ENCODE measurements at regions not wholly inside any gene's neighbourhood (a gene's known extent, or its start where the extent isn't known, plus 50 kb on each side); places are given as distances from the start of the nearest gene placed in this dataset.

DNA sequence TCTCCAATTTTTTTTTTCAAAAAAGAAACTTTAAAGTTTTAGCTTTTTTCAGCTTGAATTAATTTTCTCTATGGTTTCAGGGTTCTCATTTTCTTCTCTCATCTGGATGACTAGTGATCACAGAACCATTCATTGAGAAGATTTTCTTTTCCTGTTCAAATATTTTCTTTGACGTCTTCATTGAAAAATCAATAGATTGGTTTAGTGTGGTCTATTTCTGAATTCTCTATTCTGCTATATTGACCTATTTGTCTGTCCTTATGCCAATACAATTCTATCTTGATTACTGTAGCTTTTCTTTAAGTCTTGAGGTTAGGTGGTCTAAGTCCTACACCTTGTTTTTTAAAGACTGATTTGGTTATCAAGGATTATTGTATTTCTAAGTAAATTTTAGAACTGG lies 150.2 kb upstream of the MAN1A1 start:
- H3K27me3 ChIP-seq (ENCODE audit: control insufficient read depth in 2 of 2, insufficient read depth in 2 of 2, low read length in 2 of 2): no peaks in the 10 kb centered on the region
- TF ChIP-seq, protein P1, sequence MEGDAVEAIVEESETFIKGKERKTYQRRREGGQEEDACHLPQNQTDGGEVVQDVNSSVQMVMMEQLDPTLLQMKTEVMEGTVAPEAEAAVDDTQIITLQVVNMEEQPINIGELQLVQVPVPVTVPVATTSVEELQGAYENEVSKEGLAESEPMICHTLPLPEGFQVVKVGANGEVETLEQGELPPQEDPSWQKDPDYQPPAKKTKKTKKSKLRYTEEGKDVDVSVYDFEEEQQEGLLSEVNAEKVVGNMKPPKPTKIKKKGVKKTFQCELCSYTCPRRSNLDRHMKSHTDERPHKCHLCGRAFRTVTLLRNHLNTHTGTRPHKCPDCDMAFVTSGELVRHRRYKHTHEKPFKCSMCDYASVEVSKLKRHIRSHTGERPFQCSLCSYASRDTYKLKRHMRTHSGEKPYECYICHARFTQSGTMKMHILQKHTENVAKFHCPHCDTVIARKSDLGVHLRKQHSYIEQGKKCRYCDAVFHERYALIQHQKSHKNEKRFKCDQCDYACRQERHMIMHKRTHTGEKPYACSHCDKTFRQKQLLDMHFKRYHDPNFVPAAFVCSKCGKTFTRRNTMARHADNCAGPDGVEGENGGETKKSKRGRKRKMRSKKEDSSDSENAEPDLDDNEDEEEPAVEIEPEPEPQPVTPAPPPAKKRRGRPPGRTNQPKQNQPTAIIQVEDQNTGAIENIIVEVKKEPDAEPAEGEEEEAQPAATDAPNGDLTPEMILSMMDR (IDR thresholded peaks at IDR 0.05): no peak
- H3K36me3 ChIP-seq (replicated peaks in 1 of 2; ENCODE audit: control insufficient read depth in 1 of 2, insufficient read depth in 2 of 2, low read length in 2 of 2): no peaks in the 10 kb centered on the region
- no peak for DNase-seq
- H2AFZ ChIP-seq (ENCODE audit: insufficient read depth, low read depth, low read length, poor library complexity, severe bottlenecking): no peak overlapping the region
- no peaks in the 10 kb centered on the region for H3K4me1 ChIP-seq (ENCODE audit: control insufficient read depth in 1 of 2, insufficient read depth in 2 of 2, low read length in 2 of 2)
- no peaks in the 10 kb centered on the region for H3K36me3 Mint-ChIP-seq
- WGBS (ENCODE audit: insufficient coverage): no CpG with 5 or more reads among the region's 1 CpG
- H3K4me1 Mint-ChIP-seq: peaks cover 7% of the 10 kb centered on the region
- no peaks in the 10 kb centered on the region for H3K79me2 ChIP-seq (ENCODE audit: insufficient read depth, low read length)
- no peak overlapping the region for H3K27ac Mint-ChIP-seq
- no peak overlapping the region for H3K4me2 ChIP-seq (replicated peaks; ENCODE audit: extremely low read depth, low read length, poor library complexity, severe bottlenecking)
- H3K4me3 Mint-ChIP-seq: no peak overlapping the region
- no peak overlapping the region for H3K9ac ChIP-seq (ENCODE audit: insufficient read depth, low read length, poor library complexity, severe bottlenecking)
- no peaks in the 10 kb centered on the region for H3K27me3 Mint-ChIP-seq (ENCODE audit: low read depth in 3 of 3)
- no peak overlapping the region for H3K27ac ChIP-seq (ENCODE audit: low read depth in 1 of 2, low read length in 2 of 2)
- intact Hi-C loops (cut with micrococcal nuclease): no loop called here
- no peaks in the 10 kb centered on the region for H3K9me3 ChIP-seq (replicated peaks in 1 of 2; ENCODE audit: control insufficient read depth in 1 of 2, insufficient read depth in 1 of 2, low read length in 2 of 2)
- H3K4me3 ChIP-seq (replicated peaks in 1 of 3; ENCODE audit: low read depth in 2 of 3, low read length in 3 of 3): no peak overlapping the region
- H4K20me1 ChIP-seq (ENCODE audit: insufficient read depth, low read length): no peaks in the 10 kb centered on the region
- H3K9me3 Mint-ChIP-seq: no peaks in the 10 kb centered on the region

DNA sequence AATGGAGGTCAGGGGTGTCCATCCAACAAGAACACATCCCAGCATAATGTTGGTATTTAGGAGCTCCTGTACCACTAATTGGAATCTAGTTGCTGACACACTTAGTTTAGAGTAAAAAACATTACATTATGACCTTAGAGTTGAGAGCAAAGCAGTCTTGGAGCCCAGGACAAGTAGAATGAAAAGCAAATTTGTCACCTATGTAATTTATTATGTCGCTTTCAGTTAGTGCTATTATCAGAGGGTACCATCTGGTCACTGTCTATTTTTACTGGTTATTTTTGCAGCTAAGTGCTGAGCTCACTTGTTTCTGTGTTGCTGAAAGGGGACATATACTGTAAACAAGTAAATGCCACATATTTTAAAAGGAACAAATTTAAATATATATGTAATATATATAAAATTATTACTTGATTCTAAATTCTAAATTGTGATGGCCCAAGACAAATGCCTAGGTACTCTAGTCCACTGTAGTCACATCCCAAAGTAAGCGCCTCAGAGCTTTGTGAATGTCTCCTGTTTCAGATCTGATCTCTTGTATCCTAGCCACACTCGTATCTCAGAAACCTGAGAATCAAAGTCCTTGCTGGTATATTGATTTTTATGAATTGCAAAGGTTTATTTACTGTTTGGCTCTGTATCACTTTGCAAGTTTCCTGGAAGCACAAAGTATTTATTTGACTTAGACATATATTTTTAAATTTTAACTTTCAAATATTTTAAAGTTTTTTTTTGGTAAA lies 148.6 kb upstream of the MAN1A1 start:
- H3K9me3 ChIP-seq (replicated peaks in 1 of 2; ENCODE audit: control insufficient read depth in 1 of 2, insufficient read depth in 1 of 2, low read length in 2 of 2): no peaks in the 10 kb centered on the region
- intact Hi-C loops (cut with micrococcal nuclease): no loop called here
- WGBS (ENCODE audit: insufficient coverage): no CpG with 5 or more reads among the region's 3 CpGs
- no peaks in the 10 kb centered on the region for H4K20me1 ChIP-seq (ENCODE audit: insufficient read depth, low read length)
- no peak overlapping the region for H3K27ac ChIP-seq (ENCODE audit: low read depth in 1 of 2, low read length in 2 of 2)
- no peak for DNase-seq
- H3K27ac Mint-ChIP-seq: no peak overlapping the region
- H3K4me2 ChIP-seq (replicated peaks; ENCODE audit: extremely low read depth, low read length, poor library complexity, severe bottlenecking): no peak overlapping the region
- no peak overlapping the region for H2AFZ ChIP-seq (ENCODE audit: insufficient read depth, low read depth, low read length, poor library complexity, severe bottlenecking)
- H3K79me2 ChIP-seq (ENCODE audit: insufficient read depth, low read length): no peaks in the 10 kb centered on the region
- no peak overlapping the region for H3K4me3 Mint-ChIP-seq
- H3K36me3 ChIP-seq (replicated peaks in 1 of 2; ENCODE audit: control insufficient read depth in 1 of 2, insufficient read depth in 2 of 2, low read length in 2 of 2): no peaks in the 10 kb centered on the region
- H3K9me3 Mint-ChIP-seq: no peaks in the 10 kb centered on the region
- H3K27me3 Mint-ChIP-seq (ENCODE audit: low read depth in 3 of 3): no peaks in the 10 kb centered on the region
- no peaks in the 10 kb centered on the region for H3K4me1 ChIP-seq (ENCODE audit: control insufficient read depth in 1 of 2, insufficient read depth in 2 of 2, low read length in 2 of 2)
- H3K36me3 Mint-ChIP-seq: no peaks in the 10 kb centered on the region
- H3K4me1 Mint-ChIP-seq: peaks cover 7% of the 10 kb centered on the region
- no peak overlapping the region for H3K9ac ChIP-seq (ENCODE audit: insufficient read depth, low read length, poor library complexity, severe bottlenecking)
- no peak overlapping the region for H3K4me3 ChIP-seq (replicated peaks in 1 of 3; ENCODE audit: low read depth in 2 of 3, low read length in 3 of 3)
- H3K27me3 ChIP-seq (ENCODE audit: control insufficient read depth in 2 of 2, insufficient read depth in 2 of 2, low read length in 2 of 2): no peaks in the 10 kb centered on the region
- TF ChIP-seq, protein P1 (IDR thresholded peaks at IDR 0.05): no peak
